HEK293 (cell line): ENCODE measurements at regions not wholly inside any gene's neighbourhood (a gene's known extent, or its start where the extent isn't known, plus 50 kb on each side); places are given as distances from the start of the nearest gene placed in this dataset.

Experiments
- CTCF ChIA-PET: fragments of 350-600 bp; formaldehyde crosslinking; extraction: SDS; loops from one replicate; lab custom pipeline; 2021; ENCODE audit warnings: antibody characterized with exemption; lab: Yijun Ruan, JAX
- POLR2A ChIA-PET: fragments of 300-600 bp; formaldehyde crosslinking; extraction: SDS; loops from one replicate; lab custom pipeline; 2020; ENCODE audit warnings: antibody characterized with exemption, inconsistent platforms; lab: Yijun Ruan, JAX
- H3K27ac ChIP-seq: fragments of 200-500 bp; sonication (Bioruptor generic); 2 replicates; pipeline ENCODE4 v1.5.1; 2014; ENCODE audit warnings: low read depth, low read length, control low read depth, inconsistent platforms; ENCODE audit errors: extremely low read depth
- H3K36me3 ChIP-seq, 2 experiments: fragments of 200-500 bp in 1 of 2; sonication (Bioruptor generic) in 1 of 2; 1 replicate in 1 of 2; 2 replicates in 1 of 2; pipeline ENCODE4 v1.5.1; 2014 to 2017; ENCODE audit warnings: inconsistent platforms in 2 of 2, low read length in 2 of 2; ENCODE audit not compliant: control insufficient read depth in 2 of 2, insufficient read depth in 1 of 2
- H3K4me1 ChIP-seq: fragments of 200-500 bp; sonication (Bioruptor generic); 2 replicates; pipeline ENCODE4 v1.5.1; 2014; ENCODE audit warnings: mild to moderate bottlenecking, low read length, inconsistent platforms; ENCODE audit not compliant: control insufficient read depth, insufficient read depth
- H3K4me3 ChIP-seq: 2 replicates; pipeline ENCODE4 v1.5.1; 2011; ENCODE audit warnings: low read depth, mild to moderate bottlenecking, control low read depth, low read length, moderate library complexity
- H3K9me3 ChIP-seq: fragments of 200-500 bp; sonication (Bioruptor generic); 2 replicates; pipeline ENCODE4 v1.5.1; 2014; ENCODE audit warnings: low read depth, low read length, inconsistent platforms; ENCODE audit not compliant: control insufficient read depth, insufficient read depth
- GFI1B ChIP-seq: fragments of 450-650 bp; formaldehyde crosslinking; IDR thresholded peaks from 2 replicates; pipeline ENCODE4 v1.5.1; 2016; ENCODE audit warnings: missing biosample characterization, missing genetic modification characterization
- OVOL3 ChIP-seq: fragments of 450-650 bp; formaldehyde crosslinking; IDR thresholded peaks from 2 replicates; pipeline ENCODE4 v1.5.1; 2016; ENCODE audit warnings: missing biosample characterization, missing genetic modification characterization
- REPIN1 ChIP-seq: fragments of 450-650 bp; formaldehyde crosslinking; IDR thresholded peaks from 2 replicates; pipeline ENCODE4 v1.5.1; 2017; ENCODE audit warnings: missing biosample characterization, missing genetic modification characterization, low read depth
- TCF7L2 ChIP-seq: IDR thresholded peaks from 2 replicates; pipeline ENCODE4 v1.6.1; 2011; ENCODE audit warnings: low read depth, mild to moderate bottlenecking, inconsistent platforms, low read length, moderate library complexity, borderline replicate concordance
- ZNF112 ChIP-seq: fragments of 450-650 bp; formaldehyde crosslinking; IDR thresholded peaks from 2 replicates; pipeline ENCODE4 v1.5.0; 2017; ENCODE audit warnings: missing biosample characterization, missing genetic modification characterization
- ZNF391 ChIP-seq: fragments of 450-650 bp; formaldehyde crosslinking; IDR thresholded peaks from 2 replicates; pipeline ENCODE4 v1.5.1; 2016; ENCODE audit warnings: low read depth, missing biosample characterization, missing genetic modification characterization, borderline replicate concordance
- ZNF433 ChIP-seq: fragments of 450-650 bp; formaldehyde crosslinking; IDR thresholded peaks from 2 replicates; pipeline ENCODE4 v1.5.1; 2016; ENCODE audit warnings: missing biosample characterization, missing genetic modification characterization, low read depth
- ZNF510 ChIP-seq: fragments of 450-650 bp; formaldehyde crosslinking; IDR thresholded peaks from 2 replicates; pipeline ENCODE4 v1.5.1; 2018; ENCODE audit warnings: mild to moderate bottlenecking, missing genetic modification characterization, missing biosample characterization; ENCODE audit not compliant: insufficient replicate concordance
- ZNF529 ChIP-seq: fragments of 450-650 bp; formaldehyde crosslinking; IDR thresholded peaks from 2 replicates; pipeline ENCODE4 v1.5.1; 2017; ENCODE audit warnings: missing genetic modification characterization, missing biosample characterization; ENCODE audit not compliant: insufficient replicate concordance
- ZNF629 ChIP-seq: fragments of 450-650 bp; formaldehyde crosslinking; IDR thresholded peaks from 2 replicates; pipeline ENCODE4 v1.5.1; 2017; ENCODE audit warnings: missing biosample characterization, missing genetic modification characterization
- ZNF837 ChIP-seq: fragments of 450-650 bp; formaldehyde crosslinking; IDR thresholded peaks from 2 replicates; pipeline ENCODE4 v1.5.1; 2016; ENCODE audit warnings: missing biosample characterization, missing genetic modification characterization
- ZNF843 ChIP-seq: fragments of 450-650 bp; formaldehyde crosslinking; IDR thresholded peaks from 2 replicates; pipeline ENCODE4 v1.5.1; 2016; ENCODE audit warnings: missing biosample characterization, missing genetic modification characterization
- TF ChIP-seq, protein P1 (sequence below): fragments of 450-650 bp; formaldehyde crosslinking; IDR thresholded peaks from 2 replicates; pipeline ENCODE4 v1.5.1; 2016; ENCODE audit warnings: missing biosample characterization, missing genetic modification characterization
- TF ChIP-seq, protein P2 (sequence below): fragments of 450-650 bp; formaldehyde crosslinking; IDR thresholded peaks from 2 replicates; pipeline ENCODE4 v1.5.1; 2016; ENCODE audit warnings: missing biosample characterization, missing genetic modification characterization
- TF ChIP-seq, protein P3 (sequence below): fragments of 450-650 bp; formaldehyde crosslinking; IDR thresholded peaks from 2 replicates; pipeline ENCODE4 v1.5.1; 2017; ENCODE audit warnings: missing biosample characterization, missing genetic modification characterization
- TF ChIP-seq, protein P4 (sequence below): fragments of 450-650 bp; formaldehyde crosslinking; IDR thresholded peaks from 2 replicates; pipeline ENCODE4 v1.5.1; 2016; ENCODE audit warnings: missing biosample characterization, missing genetic modification characterization

DNA sequence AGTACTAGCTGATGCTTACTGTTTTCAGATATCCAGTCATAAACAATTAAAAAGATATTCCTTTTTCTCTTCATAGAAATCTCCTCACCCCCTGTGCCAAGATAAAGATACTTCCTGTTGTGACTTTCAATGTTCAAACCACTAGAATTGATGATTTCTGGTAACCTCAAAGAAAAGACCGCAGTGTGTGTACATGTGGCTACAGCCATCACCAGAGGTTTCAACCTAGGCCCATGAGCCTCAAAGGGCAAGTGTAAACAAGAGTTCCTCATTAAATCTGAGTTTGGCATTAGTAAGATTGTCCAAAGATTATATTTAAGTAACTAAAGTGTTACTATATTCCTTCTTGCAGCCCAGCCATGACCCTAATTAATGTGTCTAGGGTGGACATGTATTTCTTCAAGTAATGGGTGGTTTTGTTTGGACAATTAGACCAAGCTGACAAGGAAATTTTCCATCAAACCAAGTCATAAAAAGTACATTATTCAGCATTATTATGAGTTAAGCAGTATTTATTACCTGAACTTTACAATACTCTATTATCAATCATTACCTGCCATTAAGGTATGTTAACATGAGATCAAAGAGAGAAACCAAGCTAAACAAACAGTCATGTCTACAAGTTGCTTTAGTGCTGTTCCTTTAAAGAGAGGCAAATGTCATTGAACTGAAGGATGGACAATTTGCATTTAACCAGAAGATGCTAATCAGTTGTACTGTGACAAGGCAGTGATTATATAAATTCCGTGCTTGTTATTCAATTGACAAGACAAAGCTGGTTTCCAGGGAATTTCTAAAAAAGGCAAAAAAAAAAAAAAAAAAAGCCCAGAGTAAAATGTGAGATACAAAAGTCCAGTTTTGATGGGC is 382.7 kb downstream of the LNPK start:
- Histone ChIP-seq H3K4me1 (no peaks in the 10 kb centered on the region; the same call in 1 of the 2 replicates), H3K4me3 (no peak overlapping the region), H3K27ac (no peak overlapping the region), H3K36me3 (no peaks in the 10 kb centered on the region), H3K9me3 (no peaks in the 10 kb centered on the region)
- ChIA-PET POLR2A (no interaction called here), CTCF (interaction anchor here (0.6 to 1.4 kb wide), 4 partner anchors 10 to 1395 kb away, joined by 3 to 6 read pairs (median 4); no protein-coding TSS in a partner anchor)
- TF ChIP-seq, protein P1, sequence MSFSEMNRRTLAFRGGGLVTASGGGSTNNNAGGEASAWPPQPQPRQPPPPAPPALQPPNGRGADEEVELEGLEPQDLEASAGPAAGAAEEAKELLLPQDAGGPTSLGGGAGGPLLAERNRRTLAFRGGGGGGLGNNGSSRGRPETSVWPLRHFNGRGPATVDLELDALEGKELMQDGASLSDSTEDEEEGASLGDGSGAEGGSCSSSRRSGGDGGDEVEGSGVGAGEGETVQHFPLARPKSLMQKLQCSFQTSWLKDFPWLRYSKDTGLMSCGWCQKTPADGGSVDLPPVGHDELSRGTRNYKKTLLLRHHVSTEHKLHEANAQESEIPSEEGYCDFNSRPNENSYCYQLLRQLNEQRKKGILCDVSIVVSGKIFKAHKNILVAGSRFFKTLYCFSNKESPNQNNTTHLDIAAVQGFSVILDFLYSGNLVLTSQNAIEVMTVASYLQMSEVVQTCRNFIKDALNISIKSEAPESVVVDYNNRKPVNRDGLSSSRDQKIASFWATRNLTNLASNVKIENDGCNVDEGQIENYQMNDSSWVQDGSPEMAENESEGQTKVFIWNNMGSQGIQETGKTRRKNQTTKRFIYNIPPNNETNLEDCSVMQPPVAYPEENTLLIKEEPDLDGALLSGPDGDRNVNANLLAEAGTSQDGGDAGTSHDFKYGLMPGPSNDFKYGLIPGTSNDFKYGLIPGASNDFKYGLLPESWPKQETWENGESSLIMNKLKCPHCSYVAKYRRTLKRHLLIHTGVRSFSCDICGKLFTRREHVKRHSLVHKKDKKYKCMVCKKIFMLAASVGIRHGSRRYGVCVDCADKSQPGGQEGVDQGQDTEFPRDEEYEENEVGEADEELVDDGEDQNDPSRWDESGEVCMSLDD, result no peak
- TF ChIP-seq TCF7L2 (0 out of 2 replicates have a peak, but pooled peaks have one; percentile 25), ZNF433 (no peak), ZNF843 (tag by site-specific recombination) (no peak)

DNA sequence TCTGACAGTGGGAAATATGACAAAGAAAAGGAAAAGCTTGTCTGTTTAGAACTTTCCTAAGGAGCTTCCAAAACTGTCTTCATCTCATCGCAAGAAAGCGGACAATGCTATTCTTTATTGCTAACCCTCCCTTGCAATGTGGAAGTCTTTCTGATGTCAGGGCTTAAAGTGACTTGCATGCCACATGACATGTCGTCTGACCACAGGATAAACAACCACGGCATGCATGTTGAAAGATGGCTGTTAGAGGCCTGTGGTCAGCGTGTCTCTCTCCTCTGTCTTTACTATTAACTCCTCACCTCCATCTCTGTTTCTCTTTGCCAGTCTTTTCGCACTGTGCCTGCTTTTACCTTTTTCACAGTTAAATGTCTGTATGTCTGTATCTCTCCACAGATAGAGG is 389.8 kb downstream of the LNPK start:
- peaks cover 0 to 4% of the 10 kb centered on the region in 2 experiments; a peak in 1 of 3 replicates for H3K36me3 ChIP-seq
- H3K27ac ChIP-seq, result no peak overlapping the region
- no peaks in the 10 kb centered on the region for H3K9me3 ChIP-seq
- CTCF ChIA-PET, result interaction anchor here (0.6 kb wide), 1 partner anchor 14 kb away, joined by 3 read pairs; no protein-coding TSS in a partner anchor
- H3K4me1 ChIP-seq, result no peaks in the 10 kb centered on the region
- POLR2A ChIA-PET, result no interaction called here
- H3K4me3 ChIP-seq, result no peak overlapping the region
- TF ChIP-seq ZNF510 (tag by site-specific recombination) (no peak), OVOL3 (no peak), ZNF629 (tag by site-specific recombination) (no peak)
- TF ChIP-seq, protein P2, sequence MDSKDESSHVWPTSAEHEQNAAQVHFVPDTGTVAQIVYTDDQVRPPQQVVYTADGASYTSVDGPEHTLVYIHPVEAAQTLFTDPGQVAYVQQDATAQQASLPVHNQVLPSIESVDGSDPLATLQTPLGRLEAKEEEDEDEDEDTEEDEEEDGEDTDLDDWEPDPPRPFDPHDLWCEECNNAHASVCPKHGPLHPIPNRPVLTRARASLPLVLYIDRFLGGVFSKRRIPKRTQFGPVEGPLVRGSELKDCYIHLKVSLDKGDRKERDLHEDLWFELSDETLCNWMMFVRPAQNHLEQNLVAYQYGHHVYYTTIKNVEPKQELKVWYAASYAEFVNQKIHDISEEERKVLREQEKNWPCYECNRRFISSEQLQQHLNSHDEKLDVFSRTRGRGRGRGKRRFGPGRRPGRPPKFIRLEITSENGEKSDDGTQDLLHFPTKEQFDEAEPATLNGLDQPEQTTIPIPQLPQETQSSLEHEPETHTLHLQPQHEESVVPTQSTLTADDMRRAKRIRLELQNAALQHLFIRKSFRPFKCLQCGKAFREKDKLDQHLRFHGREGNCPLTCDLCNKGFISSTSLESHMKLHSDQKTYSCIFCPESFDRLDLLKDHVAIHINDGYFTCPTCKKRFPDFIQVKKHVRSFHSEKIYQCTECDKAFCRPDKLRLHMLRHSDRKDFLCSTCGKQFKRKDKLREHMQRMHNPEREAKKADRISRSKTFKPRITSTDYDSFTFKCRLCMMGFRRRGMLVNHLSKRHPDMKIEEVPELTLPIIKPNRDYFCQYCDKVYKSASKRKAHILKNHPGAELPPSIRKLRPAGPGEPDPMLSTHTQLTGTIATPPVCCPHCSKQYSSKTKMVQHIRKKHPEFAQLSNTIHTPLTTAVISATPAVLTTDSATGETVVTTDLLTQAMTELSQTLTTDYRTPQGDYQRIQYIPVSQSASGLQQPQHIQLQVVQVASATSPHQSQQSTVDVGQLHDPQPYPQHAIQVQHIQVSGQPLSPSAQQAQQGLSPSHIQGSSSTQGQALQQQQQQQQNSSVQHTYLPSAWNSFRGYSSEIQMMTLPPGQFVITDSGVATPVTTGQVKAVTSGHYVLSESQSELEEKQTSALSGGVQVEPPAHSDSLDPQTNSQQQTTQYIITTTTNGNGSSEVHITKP (tag by site-specific recombination), result no peak
- TF ChIP-seq, all 188 proteins: peak for 0

DNA sequence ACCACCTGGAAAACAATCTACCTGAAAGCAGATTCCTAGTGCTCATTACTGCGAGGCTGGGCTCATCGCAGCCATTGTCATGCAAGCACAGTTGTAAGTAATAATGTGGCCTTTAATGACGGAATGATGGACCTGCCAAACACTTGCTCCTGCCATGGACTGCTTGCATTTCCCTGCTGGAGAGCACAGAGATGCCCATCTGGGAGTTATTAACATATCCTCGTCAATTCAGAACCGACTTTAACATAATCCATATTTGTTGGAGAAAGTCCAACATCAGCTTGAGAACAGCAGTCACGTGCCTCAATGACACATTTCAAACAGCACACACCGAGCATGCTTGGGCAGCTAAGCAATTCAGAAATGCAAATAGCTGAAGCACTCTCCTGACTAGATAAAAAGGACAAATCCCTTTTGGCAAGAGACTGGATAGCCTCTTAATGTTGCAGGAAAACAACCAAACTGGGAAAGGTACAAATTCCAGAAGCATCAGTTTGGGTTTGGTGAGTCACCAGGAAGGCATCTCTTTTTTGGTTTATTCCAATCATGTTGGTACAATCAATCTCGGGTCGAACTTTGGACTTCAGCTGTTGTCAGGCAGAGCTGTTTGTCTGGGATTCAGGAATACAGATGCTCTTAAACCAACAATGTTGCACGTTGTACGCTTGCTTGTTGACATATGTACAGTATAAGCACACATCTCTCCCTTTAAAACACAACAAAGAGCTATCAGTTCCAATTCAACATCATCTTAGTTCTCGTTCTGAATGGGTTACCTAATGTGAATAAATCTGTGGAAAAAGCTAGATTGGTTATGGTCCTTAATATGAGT is 395.8 kb downstream of the LNPK start:
- H3K9me3 ChIP-seq, result no peaks in the 10 kb centered on the region
- no peaks in the 10 kb centered on the region for H3K4me1 ChIP-seq
- no peak overlapping the region for H3K27ac ChIP-seq
- CTCF ChIA-PET, result interaction anchor here (0.6 kb wide), 1 partner anchor 15 kb away, joined by 3 read pairs; no protein-coding TSS in a partner anchor
- H3K36me3 ChIP-seq, result no peaks in the 10 kb centered on the region
- TF ChIP-seq ZNF112 (tag by site-specific recombination) (no peak), GFI1B (tag by site-specific recombination) (no peak), REPIN1 (no peak), ZNF529 (tag by site-specific recombination) (no peak), ZNF391 (tag by site-specific recombination) (no peak), ZNF837 (no peak)
- TF ChIP-seq, protein P3, sequence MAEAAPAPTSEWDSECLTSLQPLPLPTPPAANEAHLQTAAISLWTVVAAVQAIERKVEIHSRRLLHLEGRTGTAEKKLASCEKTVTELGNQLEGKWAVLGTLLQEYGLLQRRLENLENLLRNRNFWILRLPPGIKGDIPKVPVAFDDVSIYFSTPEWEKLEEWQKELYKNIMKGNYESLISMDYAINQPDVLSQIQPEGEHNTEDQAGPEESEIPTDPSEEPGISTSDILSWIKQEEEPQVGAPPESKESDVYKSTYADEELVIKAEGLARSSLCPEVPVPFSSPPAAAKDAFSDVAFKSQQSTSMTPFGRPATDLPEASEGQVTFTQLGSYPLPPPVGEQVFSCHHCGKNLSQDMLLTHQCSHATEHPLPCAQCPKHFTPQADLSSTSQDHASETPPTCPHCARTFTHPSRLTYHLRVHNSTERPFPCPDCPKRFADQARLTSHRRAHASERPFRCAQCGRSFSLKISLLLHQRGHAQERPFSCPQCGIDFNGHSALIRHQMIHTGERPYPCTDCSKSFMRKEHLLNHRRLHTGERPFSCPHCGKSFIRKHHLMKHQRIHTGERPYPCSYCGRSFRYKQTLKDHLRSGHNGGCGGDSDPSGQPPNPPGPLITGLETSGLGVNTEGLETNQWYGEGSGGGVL (tag by site-specific recombination), result no peak
- TF ChIP-seq, protein P4, sequence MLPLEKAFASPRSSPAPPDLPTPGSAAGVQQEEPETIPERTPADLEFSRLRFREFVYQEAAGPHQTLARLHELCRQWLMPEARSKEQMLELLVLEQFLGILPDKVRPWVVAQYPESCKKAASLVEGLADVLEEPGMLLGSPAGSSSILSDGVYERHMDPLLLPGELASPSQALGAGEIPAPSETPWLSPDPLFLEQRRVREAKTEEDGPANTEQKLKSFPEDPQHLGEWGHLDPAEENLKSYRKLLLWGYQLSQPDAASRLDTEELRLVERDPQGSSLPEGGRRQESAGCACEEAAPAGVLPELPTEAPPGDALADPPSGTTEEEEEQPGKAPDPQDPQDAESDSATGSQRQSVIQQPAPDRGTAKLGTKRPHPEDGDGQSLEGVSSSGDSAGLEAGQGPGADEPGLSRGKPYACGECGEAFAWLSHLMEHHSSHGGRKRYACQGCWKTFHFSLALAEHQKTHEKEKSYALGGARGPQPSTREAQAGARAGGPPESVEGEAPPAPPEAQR (tag by site-specific recombination), result no peak
- POLR2A ChIA-PET, result no interaction called here
- H3K4me3 ChIP-seq, result no peak overlapping the region
